ENCODE measurements at regions not wholly inside any gene's neighbourhood (a gene's known extent, or its start where the extent isn't known, plus 50 kb on each side); places are given as distances from the start of the nearest gene placed in this dataset.

DNA sequence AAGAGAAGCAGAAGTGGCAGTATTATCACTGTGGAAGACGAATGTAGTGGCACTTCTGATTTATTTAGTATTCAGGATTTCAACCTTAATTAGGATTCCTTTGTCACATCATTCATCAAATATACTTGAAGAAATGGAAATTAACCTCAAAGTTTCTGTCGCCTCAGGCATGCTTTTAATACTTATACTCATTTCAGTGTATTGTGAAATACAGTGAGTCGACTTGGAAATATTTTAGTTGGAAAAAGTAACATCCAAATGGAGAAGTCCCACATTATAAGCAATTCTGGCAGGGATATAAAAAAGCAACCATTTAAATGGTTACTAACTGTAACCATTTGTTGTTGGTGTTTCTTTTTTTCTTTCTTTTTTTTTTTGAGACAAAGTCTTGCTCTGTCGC is 648.8 kb downstream of the ARL4A start:
- DNase-seq: no peak

DNA sequence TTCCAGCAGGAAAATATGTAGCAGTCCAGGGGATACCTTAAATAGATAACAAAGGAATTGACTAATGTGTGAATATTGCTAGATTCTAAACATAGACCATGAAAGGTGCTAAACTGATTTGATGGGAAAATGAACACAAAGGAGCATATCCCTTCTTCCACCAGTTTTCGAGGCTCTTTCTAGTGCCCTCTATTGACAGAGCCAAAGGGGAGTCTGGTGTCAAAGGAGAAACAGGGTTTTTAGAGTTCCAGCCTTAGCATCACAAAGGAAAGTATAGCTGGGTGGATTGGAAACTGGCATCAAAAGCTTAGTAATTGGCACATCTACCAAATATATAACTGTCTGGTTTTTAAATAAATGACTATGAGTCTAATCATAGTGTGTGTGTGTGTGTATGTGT is 636.8 kb downstream of the ETV1 start:
- DNase-seq: no peak

- DNase-seq: no peak
Measured at GRCh38 chr7:13359656-13360055, 629.8 kb downstream of the ETV1 start.

GRCh38 chr7:13386741-13387140 is 602.7 kb downstream of the ETV1 start:
- DNase-seq: no peak

GRCh38 chr7:13407911-13408310 is 581.6 kb downstream of the ETV1 start:
- DNase-seq: no peak

GRCh38 chr7:13411151-13411550 is 578.3 kb downstream of the ETV1 start:
- DNase-seq: no peak

DNA sequence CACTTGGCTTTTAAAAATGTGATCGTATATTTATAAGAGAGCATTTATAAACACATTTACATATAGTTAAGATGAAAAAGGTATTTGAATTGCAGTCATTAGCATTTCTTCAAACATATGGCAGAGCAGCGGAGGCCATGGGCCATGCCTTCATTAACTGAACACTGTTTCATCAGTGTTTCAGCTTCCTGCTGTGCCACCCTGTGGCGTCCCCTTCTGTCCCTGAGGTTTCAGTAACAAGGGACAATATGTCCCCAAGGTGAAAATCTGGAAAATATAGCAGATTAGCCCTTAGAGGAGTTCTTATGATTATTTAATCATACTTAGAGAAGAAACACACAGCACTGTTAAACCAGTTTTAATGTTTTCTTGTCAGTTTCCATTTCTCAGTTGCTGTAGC is 577.8 kb downstream of the ETV1 start:
- no peak for DNase-seq

- no peak for DNase-seq
Measured at GRCh38 chr7:13414181-13414580, 575.3 kb downstream of the ETV1 start.

- no peak for DNase-seq
Measured at GRCh38 chr7:13414661-13415107, 574.8 kb downstream of the ETV1 start.

DNA sequence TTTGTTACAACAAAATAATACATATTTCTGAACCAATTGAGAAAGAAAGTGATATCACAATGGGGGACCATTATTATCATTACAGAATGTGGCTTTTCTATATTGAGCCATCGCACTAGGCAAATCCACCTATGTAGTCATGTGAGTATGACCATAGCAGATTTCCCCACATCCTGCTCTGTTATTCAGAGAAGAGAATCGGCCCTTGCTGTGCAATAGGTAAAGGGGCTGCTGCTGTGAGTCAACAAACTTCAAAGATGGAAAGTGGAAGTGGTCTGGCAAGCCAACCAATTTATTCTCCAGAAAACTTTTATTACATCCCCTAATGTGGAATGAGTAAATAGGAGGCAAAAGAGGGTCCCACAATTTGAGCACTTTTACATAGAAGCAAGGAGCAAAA is 573.4 kb downstream of the ETV1 start:
- DNase-seq: no peak

- DNase-seq: no peak
Measured at GRCh38 chr7:13416544-13416943, 572.9 kb downstream of the ETV1 start.

DNA sequence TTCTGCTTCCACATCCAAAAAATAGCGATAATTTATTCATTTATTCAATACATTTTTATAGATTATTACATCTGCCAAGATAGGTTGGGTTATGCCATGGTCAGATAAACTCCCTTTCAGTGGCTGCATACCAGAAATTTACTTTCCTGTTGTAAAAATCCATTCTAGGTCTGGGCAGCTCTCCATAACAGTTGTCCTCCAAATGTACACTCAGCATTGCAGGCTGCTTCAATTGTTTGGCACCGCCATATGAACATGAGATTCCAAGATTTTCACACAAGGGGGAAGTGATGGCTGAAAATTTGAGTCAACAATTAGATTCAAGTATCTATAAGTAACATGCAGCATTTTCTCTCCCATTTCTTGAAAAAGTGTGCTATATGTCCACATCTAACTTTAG is 568.7 kb downstream of the ETV1 start:
- no peak for DNase-seq

- DNase-seq: no peak
Measured at GRCh38 chr7:13421776-13422175, 567.7 kb downstream of the ETV1 start.

GRCh38 chr7:13433946-13434345 is 555.5 kb downstream of the ETV1 start:
- no peak for DNase-seq

GRCh38 chr7:13442226-13442625 is 547.2 kb downstream of the ETV1 start:
- DNase-seq: no peak

DNA sequence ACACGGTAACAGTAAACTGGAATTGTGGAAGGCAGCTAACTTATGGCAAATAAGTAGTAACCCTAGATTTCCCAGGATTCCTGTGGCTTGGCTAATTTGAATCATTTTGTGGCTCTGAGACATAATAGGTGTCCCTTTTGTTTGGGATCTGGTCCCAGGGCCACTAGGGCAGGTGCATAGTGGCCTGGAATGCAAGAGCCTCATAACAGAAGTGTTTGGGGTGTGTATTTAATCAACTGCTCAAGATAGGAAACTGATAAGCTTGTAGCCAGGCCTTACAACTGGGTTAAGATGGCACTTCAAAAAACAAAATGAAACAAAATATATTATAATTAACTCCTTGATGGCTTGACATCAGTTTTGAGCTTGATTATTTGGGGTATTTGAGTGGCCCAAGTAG is 541.8 kb downstream of the ETV1 start:
- DNase-seq: no peak

- no peak for DNase-seq
Measured at GRCh38 chr7:13448243-13448642, 541.2 kb downstream of the ETV1 start.

DNA sequence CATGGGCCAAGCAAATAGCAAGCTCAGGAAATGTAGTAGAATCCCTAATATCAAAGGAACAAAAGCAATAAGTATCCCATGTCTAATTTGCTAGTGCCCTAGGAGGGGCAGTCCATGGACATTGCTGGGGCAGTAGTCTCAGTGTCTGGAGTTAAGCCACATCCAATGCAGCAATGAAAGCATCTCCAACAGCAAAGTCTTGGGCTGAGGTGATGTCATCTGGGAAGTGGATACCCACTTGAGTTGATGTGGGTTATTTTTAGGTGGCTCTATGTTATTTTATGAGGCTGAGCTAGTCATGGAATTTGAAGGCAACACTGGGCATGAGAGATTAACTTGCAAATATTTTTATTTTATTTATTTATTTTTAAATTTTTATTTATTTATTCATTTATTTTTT is 540.0 kb downstream of the ETV1 start:
- no peak for DNase-seq

- no peak for DNase-seq
Measured at GRCh38 chr7:13454916-13455592, 534.4 kb downstream of the ETV1 start.

- DNase-seq: no peak
Measured at GRCh38 chr7:13457790-13458189, 531.7 kb downstream of the ETV1 start.

DNA sequence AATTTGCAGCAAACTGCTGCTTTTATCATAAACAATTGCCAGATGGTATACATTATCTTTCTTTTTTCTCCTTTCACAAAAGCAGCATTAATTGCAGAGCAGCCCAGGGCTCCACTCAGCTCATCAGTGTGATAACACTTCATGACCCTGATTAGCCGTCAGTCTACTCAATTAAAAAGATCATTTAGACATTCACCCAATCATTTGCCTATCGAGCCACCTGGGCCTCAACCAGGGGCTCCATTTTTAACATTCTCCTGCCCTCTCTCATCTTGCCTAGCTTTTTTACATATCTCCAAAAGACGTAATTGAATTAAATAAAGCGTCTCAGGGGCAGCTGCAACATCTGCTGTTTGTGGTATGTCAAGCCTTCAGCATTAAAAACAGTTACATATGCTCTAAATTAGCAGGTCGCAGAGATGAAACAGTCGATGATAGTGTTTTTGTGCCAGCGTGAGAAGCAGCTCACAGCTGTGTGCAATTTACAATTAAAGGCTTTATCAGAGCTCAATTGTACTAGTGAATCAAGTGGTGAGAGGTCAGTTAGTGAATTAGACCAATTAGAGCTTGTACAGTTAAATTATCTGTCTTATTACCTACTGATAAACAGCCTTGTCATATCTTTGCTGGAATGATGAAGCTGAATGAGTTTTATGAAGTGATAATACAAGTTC is 522.5 kb downstream of the ETV1 start:
- DNase-seq: no peak

DNA sequence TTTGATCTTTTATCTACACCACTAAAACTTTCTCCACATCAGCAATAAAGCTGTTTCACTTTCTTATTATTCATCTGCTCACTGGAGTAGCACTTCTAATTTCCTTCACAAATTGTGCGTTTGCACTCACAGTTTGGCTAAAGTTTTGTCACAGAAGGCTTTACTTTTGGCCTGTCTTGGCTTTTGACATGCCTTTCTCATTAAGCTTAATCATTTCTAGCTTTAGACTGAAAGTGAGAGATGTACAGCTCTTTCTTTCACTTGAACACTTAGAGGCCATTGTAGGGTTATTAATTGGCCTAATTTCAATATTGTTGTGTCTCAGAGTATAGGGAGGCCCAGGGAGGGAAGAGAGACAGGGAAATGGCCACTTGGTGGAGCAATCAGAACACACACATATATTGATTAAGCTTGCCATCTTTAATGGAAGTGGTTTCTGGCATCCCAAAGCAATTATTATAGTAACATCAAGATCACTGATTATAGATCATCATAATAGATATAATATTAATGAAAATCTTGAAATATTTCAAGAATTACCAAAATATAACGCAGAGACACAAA is 512.5 kb downstream of the ETV1 start:
- DNase-seq: no peak

DNA sequence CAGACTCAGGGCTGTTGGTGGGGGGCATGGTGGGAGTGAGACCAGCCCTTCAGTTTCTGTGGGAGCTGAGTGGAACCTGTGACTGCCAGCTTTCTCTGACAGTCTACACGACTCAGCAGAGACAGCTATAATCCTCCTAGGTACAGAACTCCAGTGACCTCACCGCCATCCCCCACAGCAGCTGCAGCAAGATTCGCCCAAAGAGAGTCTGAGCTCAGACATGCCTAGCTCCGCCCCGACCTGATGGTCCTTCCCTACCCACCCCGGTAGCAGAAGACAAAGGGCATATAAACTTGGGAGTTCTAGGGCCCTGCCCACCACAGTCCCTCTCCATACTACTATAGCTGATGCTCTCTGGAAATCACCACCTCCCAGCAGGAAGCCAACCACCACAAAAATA is 500.1 kb downstream of the ETV1 start:
- DNase-seq: no peak

GRCh38 chr7:13496976-13497375 is 492.5 kb downstream of the ETV1 start:
- no peak for DNase-seq

- DNase-seq: no peak
Measured at GRCh38 chr7:13508586-13508985, 480.9 kb downstream of the ETV1 start.

All from suppressor macrophage treated with lipopolysaccharide for 1 hour (primary cell).